ENCODE measurements at regions not wholly inside any gene's neighbourhood (a gene's known extent, or its start where the extent isn't known, plus 50 kb on each side); places are given as distances from the start of the nearest gene placed in this dataset.

- Histone ChIP-seq H3K4me1 (no peaks in the 10 kb centered on the region), H3K9me3 (no peaks in the 10 kb centered on the region), H3K36me3 (no peaks in the 10 kb centered on the region), H3K27me3 (no peaks in the 10 kb centered on the region), H3K4me3 (ENCODE audit: low read depth, low read length) (no peak overlapping the region)
- TF ChIP-seq CTCF (IDR thresholded peaks at IDR 0.05; ENCODE audit: low read depth, low read length) = no peak
- no peak for DNase-seq
Observed at GRCh38 chr12:66901138-66901932, 222.5 kb upstream of the GRIP1 start.

GRCh38 chr12:66902020-66902419 lies 223.1 kb upstream of the GRIP1 start:
- DNase-seq = no peak
- no peaks in the 10 kb centered on the region for H3K36me3 ChIP-seq
- H3K4me3 ChIP-seq (ENCODE audit: low read depth, low read length) = no peak overlapping the region
- TF ChIP-seq CTCF (IDR thresholded peaks at IDR 0.05; ENCODE audit: low read depth, low read length) = no peak
- no peaks in the 10 kb centered on the region for H3K27me3 ChIP-seq
- H3K9me3 ChIP-seq = no peaks in the 10 kb centered on the region
- H3K4me1 ChIP-seq = no peaks in the 10 kb centered on the region

- no peaks in the 10 kb centered on the region for H3K36me3 ChIP-seq
- H3K4me1 ChIP-seq = no peaks in the 10 kb centered on the region
- no peaks in the 10 kb centered on the region for H3K9me3 ChIP-seq
- no peak overlapping the region for H3K4me3 ChIP-seq (ENCODE audit: low read depth, low read length)
- no peaks in the 10 kb centered on the region for H3K27me3 ChIP-seq
- DNase-seq = no peak
- TF ChIP-seq CTCF (IDR thresholded peaks at IDR 0.05; ENCODE audit: low read depth, low read length) = no peak
Observed at GRCh38 chr12:66903782-66904396, 225.0 kb upstream of the GRIP1 start.

- no peaks in the 10 kb centered on the region for H3K27me3 ChIP-seq
- no peak overlapping the region for H3K4me3 ChIP-seq (ENCODE audit: low read depth, low read length)
- no peak for DNase-seq
- no peaks in the 10 kb centered on the region for H3K36me3 ChIP-seq
- H3K9me3 ChIP-seq = no peaks in the 10 kb centered on the region
- TF ChIP-seq CTCF (IDR thresholded peaks at IDR 0.05; ENCODE audit: low read depth, low read length) = no peak
- H3K4me1 ChIP-seq = no peaks in the 10 kb centered on the region
Observed at GRCh38 chr12:66905201-66905600, 226.3 kb upstream of the GRIP1 start.

- TF ChIP-seq CTCF (IDR thresholded peaks at IDR 0.05; ENCODE audit: low read depth, low read length) = no peak
Observed at GRCh38 chr12:66910366-66910974, 231.6 kb upstream of the GRIP1 start.

More at GRCh38 chr12:66910366-66910974, 231.6 kb upstream of the GRIP1 start:
- Histone ChIP-seq H3K4me3 (ENCODE audit: low read depth, low read length) (no peak overlapping the region), H3K27me3 (no peaks in the 10 kb centered on the region), H3K36me3 (no peaks in the 10 kb centered on the region), H3K4me1 (no peaks in the 10 kb centered on the region), H3K9me3 (no peaks in the 10 kb centered on the region; the same call in 1 of the 2 replicates)
- no peak for DNase-seq
